ENCODE measurements at regions not wholly inside any gene's neighbourhood (a gene's known extent, or its start where the extent isn't known, plus 50 kb on each side); places are given as distances from the start of the nearest gene placed in this dataset.
"Not testable (repeated sequence)": the region's sequence is repeated elsewhere in the genome, so short reads cannot be mapped to it uniquely, and the experiment has no call there.

- no peak overlapping the region for H3K4me3 ChIP-seq (ENCODE audit: low read depth, low read length)
- POLR2A ChIA-PET, result no interaction called here
- CTCF ChIA-PET, result no interaction called here
- peaks cover 3% of the 10 kb centered on the region for H3K27me3 ChIP-seq (ENCODE audit: control insufficient read depth, insufficient read depth, low read length)
- no peaks in the 10 kb centered on the region for H3K9me3 ChIP-seq (ENCODE audit: control insufficient read depth, insufficient read depth, low read length)
- no peak for DNase-seq (ENCODE audit: low read depth, low spot score)
- H3K27ac ChIP-seq (ENCODE audit: low read depth, low read length), result no peak overlapping the region
- no peak for TF ChIP-seq CTCF (IDR thresholded peaks at IDR 0.05; ENCODE audit: low read depth, low read length)
Observed at GRCh38 chr9:99497641-99498040, 275.6 kb downstream of the SEC61B start.

GRCh38 chr9:99498979-99499378, 276.9 kb downstream of the SEC61B start:
- H3K9me3 ChIP-seq (ENCODE audit: control insufficient read depth, insufficient read depth, low read length); H3K27me3 ChIP-seq (ENCODE audit: control insufficient read depth, insufficient read depth, low read length); DNase-seq (ENCODE audit: low read depth, low spot score); POLR2A ChIA-PET; H3K27ac ChIP-seq (ENCODE audit: low read depth, low read length); CTCF ChIA-PET; H3K4me3 ChIP-seq (ENCODE audit: low read depth, low read length): not testable (repeated sequence)

- Histone ChIP-seq H3K27me3 (ENCODE audit: control insufficient read depth, insufficient read depth, low read length) (peaks cover 7% of the 10 kb centered on the region), H3K4me3 (ENCODE audit: low read depth, low read length) (no peak overlapping the region), H3K9me3 (ENCODE audit: control insufficient read depth, insufficient read depth, low read length) (no peaks in the 10 kb centered on the region), H3K27ac (ENCODE audit: low read depth, low read length) (no peak overlapping the region)
- ChIA-PET POLR2A (no interaction called here), CTCF (no interaction called here)
- no peak for TF ChIP-seq CTCF (IDR thresholded peaks at IDR 0.05; ENCODE audit: low read depth, low read length)
- DNase-seq (ENCODE audit: low read depth, low spot score), result no peak
Observed at GRCh38 chr9:99505936-99506335, 283.9 kb downstream of the SEC61B start.

- H3K27ac ChIP-seq (ENCODE audit: low read depth, low read length), result no peak overlapping the region
- peaks cover 7% of the 10 kb centered on the region for H3K27me3 ChIP-seq (ENCODE audit: control insufficient read depth, insufficient read depth, low read length)
- no peak for DNase-seq (ENCODE audit: low read depth, low spot score)
- H3K4me3 ChIP-seq (ENCODE audit: low read depth, low read length), result no peak overlapping the region
- ChIA-PET POLR2A (no interaction called here), CTCF (no interaction called here)
- TF ChIP-seq CTCF (IDR thresholded peaks at IDR 0.05; ENCODE audit: low read depth, low read length), result no peak
- no peaks in the 10 kb centered on the region for H3K9me3 ChIP-seq (ENCODE audit: control insufficient read depth, insufficient read depth, low read length)
Observed at GRCh38 chr9:99506747-99507348, 284.8 kb downstream of the SEC61B start.

- POLR2A ChIA-PET, result no interaction called here
Observed at GRCh38 chr9:99509065-99509745, 287.1 kb downstream of the SEC61B start.

More at GRCh38 chr9:99509065-99509745, 287.1 kb downstream of the SEC61B start:
- Histone ChIP-seq H3K9me3 (ENCODE audit: control insufficient read depth, insufficient read depth, low read length) (no peaks in the 10 kb centered on the region), H3K4me3 (ENCODE audit: low read depth, low read length) (no peak overlapping the region), H3K27me3 (ENCODE audit: control insufficient read depth, insufficient read depth, low read length) (peaks cover 7% of the 10 kb centered on the region), H3K27ac (ENCODE audit: low read depth, low read length) (no peak overlapping the region)
- TF ChIP-seq CTCF (IDR thresholded peaks at IDR 0.05; ENCODE audit: low read depth, low read length), result no peak
- CTCF ChIA-PET, result no interaction called here
- DNase-seq (ENCODE audit: low read depth, low spot score), result no peak

All from AG04450 (cell line).